SK-N-SH (cell line): ENCODE measurements at regions not wholly inside any gene's neighbourhood (a gene's known extent, or its start where the extent isn't known, plus 50 kb on each side); places are given as distances from the start of the nearest gene placed in this dataset.

Experiments used
- CTCF ChIA-PET: fragments of 300-600, 350-600 bp; formaldehyde crosslinking; extraction: SDS; loops from one replicate; lab custom pipeline; 2021; lab: Yijun Ruan, JAX
- POLR2A ChIA-PET: fragments of 350-600 bp; sonication (Branson Sonifier 250); formaldehyde crosslinking; extraction: SDS; loops from one replicate; lab custom pipeline; 2020; ENCODE audit warnings: antibody characterized with exemption, inconsistent platforms; lab: Yijun Ruan, JAX
- DNase-seq: peaks from one replicate; pipeline ENCODE4 v3.0.0; 2012
- H2AFZ ChIP-seq: fragments of 200-600 bp; sonication (generic); 2 replicates; pipeline ENCODE4 v1.8.1; 2016; ENCODE audit warnings: antibody characterized with exemption, mild to moderate bottlenecking, low read depth
- H3F3A ChIP-seq: fragments of 200-600 bp; sonication (generic); replicated peaks from 2 replicates; pipeline ENCODE3; 2016; ENCODE audit warnings: antibody characterized with exemption, mild to moderate bottlenecking; ENCODE audit not compliant: insufficient read depth
- H3K27ac ChIP-seq, 2 experiments: fragments of 200-500 bp in 1 of 2; fragments of 200-600 bp in 1 of 2; sonication (Bioruptor generic) in 1 of 2; sonication (generic), shearing (Covaris generic) in 1 of 2; 2 replicates each; pipeline versions ENCODE4 v1.5.1 to v1.6.1; 2014 to 2016; ENCODE audit warnings: low read depth in 2 of 2, inconsistent platforms in 1 of 2, low read length in 1 of 2, mild to moderate bottlenecking in 1 of 2, mixed read lengths in 1 of 2
- H3K27me3 ChIP-seq: fragments of 200-600 bp; sonication (generic), shearing (Covaris generic); 2 replicates; pipeline ENCODE4 v1.6.1; 2016; ENCODE audit warnings: mixed run types; ENCODE audit not compliant: insufficient read depth
- H3K36me3 ChIP-seq, 2 experiments: fragments of 200-500 bp in 1 of 2; fragments of 200-600 bp in 1 of 2; sonication (Bioruptor generic) in 1 of 2; sonication (generic) in 1 of 2; replicated peaks in 1 of 2; 2 replicates each; pipeline versions ENCODE3 to v1.5.1; 2014 to 2016; ENCODE audit warnings: low read length in 1 of 2, mild to moderate bottlenecking in 1 of 2; ENCODE audit not compliant: insufficient read depth in 2 of 2, control insufficient read depth in 1 of 2
- H3K4me1 ChIP-seq, 2 experiments: fragments of 200-500 bp in 1 of 2; fragments of 200-600 bp in 1 of 2; sonication (Bioruptor generic) in 1 of 2; sonication (generic), shearing (Covaris generic) in 1 of 2; 2 replicates each; pipeline versions ENCODE4 v1.5.1 to v1.6.1; 2014 to 2016; ENCODE audit warnings: low read depth in 1 of 2, low read length in 1 of 2, mixed run types in 1 of 2; ENCODE audit not compliant: insufficient read depth in 2 of 2, control insufficient read depth in 1 of 2
- H3K4me2 ChIP-seq: fragments of 200-600 bp; sonication (generic), shearing (Covaris generic); 2 replicates; pipeline ENCODE4 v1.6.1; 2017; ENCODE audit warnings: mixed run types
- H3K4me3 ChIP-seq, 2 experiments: fragments of 200-500 bp in 1 of 2; fragments of 200-600 bp in 1 of 2; sonication (Bioruptor generic) in 1 of 2; sonication (generic), shearing (Covaris generic) in 1 of 2; 2 replicates each; pipeline versions ENCODE4 v1.5.1 to v1.8.1; 2014 to 2016; ENCODE audit warnings: low read depth in 2 of 2, inconsistent platforms in 1 of 2, low read length in 1 of 2, mild to moderate bottlenecking in 1 of 2, mixed read lengths in 1 of 2, moderate library complexity in 1 of 2
- H3K79me2 ChIP-seq: fragments of 200-600 bp; sonication (generic); 2 replicates; pipeline ENCODE4 v1.8.1; 2017; ENCODE audit warnings: mild to moderate bottlenecking; ENCODE audit not compliant: insufficient read depth
- H3K9ac ChIP-seq: fragments of 200-600 bp; sonication (generic); 2 replicates; pipeline ENCODE4 v1.6.1; 2017; ENCODE audit warnings: mixed run types
- H3K9me2 ChIP-seq: fragments of 200-600 bp; sonication (generic); 2 replicates; pipeline ENCODE4 v1.6.1; 2017; ENCODE audit warnings: mixed run types
- H3K9me3 ChIP-seq: fragments of 200-600 bp; sonication (generic); 2 replicates; pipeline ENCODE4 v1.6.1; 2017; ENCODE audit warnings: mixed run types, mild to moderate bottlenecking, moderate library complexity
- H4K20me1 ChIP-seq: fragments of 200-600 bp; sonication (generic); 2 replicates; pipeline ENCODE4 v1.6.1; 2017; ENCODE audit warnings: mild to moderate bottlenecking, mixed run types; ENCODE audit not compliant: insufficient read depth
- IRF3 ChIP-seq: fragments of 150-350 bp; IDR thresholded peaks from 2 replicates; pipeline ENCODE4 v1.6.1; 2016; ENCODE audit warnings: mild to moderate bottlenecking, low read depth, low read length
- MAX ChIP-seq: IDR thresholded peaks from 2 replicates; pipeline ENCODE4 v1.4.0; 2012; ENCODE audit warnings: low read depth
- MEF2A ChIP-seq: IDR thresholded peaks from 2 replicates; pipeline ENCODE4 v1.4.0; 2012; ENCODE audit warnings: low read depth, borderline replicate concordance
- NRF1 ChIP-seq: IDR thresholded peaks from 2 replicates; pipeline ENCODE4 v1.6.1; 2012; ENCODE audit warnings: low read depth, mild to moderate bottlenecking, low read length
- POLR2AphosphoS5 ChIP-seq: IDR thresholded peaks from 2 replicates; pipeline ENCODE4 v1.6.1; 2012; ENCODE audit warnings: low read depth, low read length
- REST ChIP-seq: IDR thresholded peaks from 2 replicates; pipeline ENCODE4 v1.6.1; 2012; ENCODE audit warnings: mild to moderate bottlenecking, low read depth, low read length, moderate library complexity
- SIN3A ChIP-seq: IDR thresholded peaks from 2 replicates; pipeline ENCODE4 v1.6.1; 2012; ENCODE audit warnings: low read depth, mild to moderate bottlenecking, low read length, moderate library complexity, borderline replicate concordance
- TAF1 ChIP-seq: IDR thresholded peaks from 2 replicates; pipeline ENCODE4 v1.6.1; 2012; ENCODE audit warnings: low read depth, mild to moderate bottlenecking, low read length, moderate library complexity, borderline replicate concordance
- WGBS: methylation state at CpG from one replicate; pipeline ENCODE4 v1.1.6; 2017; ENCODE audit warnings: low lambda C conversion rate; 5-methylcytosine and 5-hydroxymethylcytosine counted together
- TF ChIP-seq, protein P1 (sequence below): IDR thresholded peaks from 2 replicates; pipeline ENCODE4; 2012
- TF ChIP-seq, protein P2 (sequence below): IDR thresholded peaks from 2 replicates; pipeline ENCODE4 v1.4.0; 2012; ENCODE audit warnings: low read depth, borderline replicate concordance

DNA sequence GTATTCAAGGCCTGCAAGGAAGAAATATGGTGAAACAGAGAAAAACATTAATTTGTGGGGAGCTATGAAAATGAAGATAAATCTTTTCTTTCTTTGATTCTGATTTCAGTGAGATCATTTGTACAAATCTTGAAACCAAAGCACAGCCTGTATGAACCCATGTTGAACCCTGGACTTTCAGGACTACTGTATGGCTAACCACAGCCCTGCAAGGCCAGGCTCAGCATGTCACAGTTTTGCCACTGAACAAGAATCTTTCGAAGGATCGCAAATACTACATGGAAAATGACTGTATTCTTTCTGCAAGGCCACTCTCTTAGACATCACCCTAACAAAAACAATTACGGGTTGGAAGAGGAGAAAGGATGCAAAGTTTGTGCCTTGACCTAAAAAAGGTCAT lies 161.7 kb upstream of the MAF start:
- Histone ChIP-seq H3K4me1 (no peaks in the 10 kb centered on the region), H3K4me2 (no peak overlapping the region), H3K4me3 (no peak overlapping the region), H3K27me3 (no peaks in the 10 kb centered on the region), H3K9ac (no peak overlapping the region), H4K20me1 (no peaks in the 10 kb centered on the region), H3K9me3 (no peaks in the 10 kb centered on the region; the same call in 1 of the 2 replicates), H3K27ac (no peak overlapping the region), H3K9me2 (no peaks in the 10 kb centered on the region), H2AFZ (no peak overlapping the region), H3F3A (no peaks in the 10 kb centered on the region), H3K79me2 (no peaks in the 10 kb centered on the region), H3K36me3 (no peaks in the 10 kb centered on the region)
- no peak for DNase-seq
- ChIA-PET POLR2A (no interaction called here), CTCF (interaction anchor here (1.0 to 1.9 kb wide), 2 partner anchors 323 to 704 kb away, joined by 3 to 4 read pairs; no protein-coding TSS in a partner anchor)
- TF ChIP-seq SIN3A = no peak
- TF ChIP-seq, protein P1, sequence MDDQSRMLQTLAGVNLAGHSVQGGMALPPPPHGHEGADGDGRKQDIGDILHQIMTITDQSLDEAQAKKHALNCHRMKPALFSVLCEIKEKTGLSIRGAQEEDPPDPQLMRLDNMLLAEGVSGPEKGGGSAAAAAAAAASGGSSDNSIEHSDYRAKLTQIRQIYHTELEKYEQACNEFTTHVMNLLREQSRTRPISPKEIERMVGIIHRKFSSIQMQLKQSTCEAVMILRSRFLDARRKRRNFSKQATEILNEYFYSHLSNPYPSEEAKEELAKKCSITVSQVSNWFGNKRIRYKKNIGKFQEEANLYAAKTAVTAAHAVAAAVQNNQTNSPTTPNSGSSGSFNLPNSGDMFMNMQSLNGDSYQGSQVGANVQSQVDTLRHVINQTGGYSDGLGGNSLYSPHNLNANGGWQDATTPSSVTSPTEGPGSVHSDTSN = no peak
- TF ChIP-seq, protein P2, sequence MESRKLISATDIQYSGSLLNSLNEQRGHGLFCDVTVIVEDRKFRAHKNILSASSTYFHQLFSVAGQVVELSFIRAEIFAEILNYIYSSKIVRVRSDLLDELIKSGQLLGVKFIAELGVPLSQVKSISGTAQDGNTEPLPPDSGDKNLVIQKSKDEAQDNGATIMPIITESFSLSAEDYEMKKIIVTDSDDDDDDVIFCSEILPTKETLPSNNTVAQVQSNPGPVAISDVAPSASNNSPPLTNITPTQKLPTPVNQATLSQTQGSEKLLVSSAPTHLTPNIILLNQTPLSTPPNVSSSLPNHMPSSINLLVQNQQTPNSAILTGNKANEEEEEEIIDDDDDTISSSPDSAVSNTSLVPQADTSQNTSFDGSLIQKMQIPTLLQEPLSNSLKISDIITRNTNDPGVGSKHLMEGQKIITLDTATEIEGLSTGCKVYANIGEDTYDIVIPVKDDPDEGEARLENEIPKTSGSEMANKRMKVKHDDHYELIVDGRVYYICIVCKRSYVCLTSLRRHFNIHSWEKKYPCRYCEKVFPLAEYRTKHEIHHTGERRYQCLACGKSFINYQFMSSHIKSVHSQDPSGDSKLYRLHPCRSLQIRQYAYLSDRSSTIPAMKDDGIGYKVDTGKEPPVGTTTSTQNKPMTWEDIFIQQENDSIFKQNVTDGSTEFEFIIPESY = no peak
- no peak for TF ChIP-seq MEF2A
- TF ChIP-seq REST = no peak
- no peak for TF ChIP-seq NRF1
- TF ChIP-seq IRF3 = no peak
- TF ChIP-seq TAF1 = no peak
- TF ChIP-seq POLR2AphosphoS5 = no peak
- no peak for TF ChIP-seq MAX
- 63% methylated on average over 3 of the region's 3 CpGs for WGBS
